AG20443 (cell line): ENCODE measurements at regions not wholly inside any gene's neighbourhood (a gene's known extent, or its start where the extent isn't known, plus 50 kb on each side); places are given as distances from the start of the nearest gene placed in this dataset.

ENCODE experiments used
- DNase-seq: peaks from one replicate; pipeline ENCODE4 v3.0.0; 2012; ENCODE audit warnings: low spot score, mixed read lengths

GRCh38 chr7:3195160-3195559, 105.9 kb upstream of the SDK1 start:
- DNase-seq, result no peak

DNA sequence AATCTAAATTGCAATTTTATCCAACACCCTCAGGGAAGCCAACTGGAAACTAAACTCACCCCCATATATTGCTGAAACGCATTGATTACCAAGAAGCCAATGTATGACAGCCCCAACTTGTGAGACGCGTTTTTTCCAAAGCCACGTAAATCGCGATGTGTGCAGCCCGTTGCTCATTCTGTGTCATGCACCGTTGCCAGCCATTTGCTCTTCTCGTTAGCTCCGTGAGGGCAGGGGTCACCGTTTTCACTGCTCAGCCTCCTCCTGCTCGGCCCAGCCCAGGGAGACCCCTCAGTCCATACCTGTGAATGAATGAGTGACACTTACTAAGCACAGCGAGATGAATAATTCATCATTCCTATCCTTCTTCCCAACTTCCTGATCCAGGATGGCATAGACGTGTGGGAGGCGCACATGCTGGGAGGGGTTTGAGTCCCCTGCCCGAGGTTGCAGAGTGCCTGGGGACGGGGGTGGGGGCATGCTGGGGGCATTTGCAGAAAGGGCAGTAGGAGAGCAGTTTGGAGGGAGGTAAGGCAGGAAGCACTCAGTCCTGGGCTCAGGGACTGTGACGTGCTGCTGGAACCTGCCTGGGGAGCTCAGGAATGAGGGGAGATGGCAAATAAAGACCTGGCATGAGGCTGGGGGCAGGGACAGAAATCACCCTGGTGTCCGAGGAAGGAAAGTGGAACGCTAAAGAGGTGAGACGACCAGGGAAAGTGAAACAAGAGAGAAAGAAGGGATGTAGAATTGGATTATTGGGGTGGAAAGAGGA, 104.2 kb upstream of the SDK1 start:
- no peak for DNase-seq

- DNase-seq, result no peak
These were observed 103.4 kb upstream of the SDK1 start for GRCh38 chr7:3197567-3198213.

- DNase-seq, result no peak
These were observed 102.7 kb upstream of the SDK1 start for GRCh38 chr7:3198316-3198715.

DNA sequence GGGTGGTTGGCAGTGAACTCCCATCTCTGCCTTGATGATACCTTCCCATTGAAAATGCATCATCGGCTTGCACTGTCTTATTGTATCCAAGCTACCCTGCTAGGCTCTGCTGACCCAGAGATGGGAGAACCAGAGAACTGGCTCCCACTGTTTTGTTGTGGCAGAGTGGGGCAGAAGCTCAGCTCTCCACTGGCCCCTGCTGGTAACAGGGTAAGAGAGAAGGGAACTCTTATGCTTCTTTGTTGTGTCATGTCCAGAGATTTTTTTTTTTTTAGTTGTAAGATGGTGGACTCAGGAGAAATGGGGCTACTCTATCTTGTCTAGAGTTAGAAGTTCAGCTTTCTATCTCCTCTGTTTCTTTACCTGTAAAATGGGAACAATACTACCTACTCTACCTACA, 100.5 kb upstream of the SDK1 start:
- DNase-seq, result no peak

DNA sequence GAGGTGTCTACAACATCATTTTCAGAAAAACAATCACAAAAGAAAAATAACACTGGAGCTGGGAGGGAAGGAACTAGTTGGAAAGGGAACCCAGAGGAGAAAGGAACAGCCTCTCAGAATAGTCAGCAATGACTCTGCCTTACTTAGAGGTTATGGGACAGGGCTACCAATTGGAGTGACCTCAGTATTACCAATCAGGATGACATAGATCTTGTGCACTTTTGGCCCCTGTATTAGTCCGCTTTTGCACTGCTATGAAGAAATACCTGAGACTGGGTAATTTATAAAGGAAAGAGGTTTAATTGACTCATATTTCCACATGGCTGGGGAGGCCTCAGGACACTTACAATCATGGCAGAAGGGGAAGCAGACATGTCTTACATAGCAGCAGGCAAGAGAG, 99.7 kb upstream of the SDK1 start:
- no peak for DNase-seq

DNA sequence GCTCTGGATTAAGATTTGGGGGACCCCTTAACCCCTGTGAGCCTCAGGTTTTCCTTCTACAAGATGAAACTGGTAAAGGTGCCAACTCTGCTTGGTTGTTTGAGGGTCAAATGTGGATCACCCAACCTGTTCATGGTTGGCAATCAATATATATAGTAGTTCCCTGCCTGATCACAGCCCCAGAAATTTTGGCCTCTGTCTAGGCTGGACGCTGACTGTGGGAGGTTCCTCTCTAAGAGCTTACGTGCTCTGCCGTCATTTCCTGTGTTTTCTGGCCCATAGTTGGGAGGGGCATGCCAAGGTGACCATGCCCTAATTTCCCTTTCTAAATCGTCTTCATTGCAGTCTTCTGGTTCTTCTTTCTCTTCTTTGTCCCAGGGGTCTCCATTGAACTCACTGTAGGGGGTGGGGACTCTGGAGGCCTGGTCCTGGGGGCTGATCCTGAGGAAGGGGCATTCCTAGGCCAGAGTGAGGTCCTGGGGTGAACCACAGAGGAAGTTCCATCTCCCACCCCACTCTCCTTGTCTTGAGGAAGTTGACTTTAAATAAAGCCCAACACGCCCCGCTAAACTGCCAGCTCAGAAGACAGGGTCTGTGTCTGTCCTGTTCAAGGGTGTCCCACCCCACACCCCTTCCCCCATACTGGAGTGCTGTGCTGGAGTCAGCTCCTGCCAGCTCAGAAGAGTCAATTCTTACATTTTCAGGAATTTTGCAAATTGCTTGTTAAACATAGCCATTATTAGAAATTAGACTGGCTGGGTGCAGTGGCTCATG, 98.9 kb upstream of the SDK1 start:
- no peak for DNase-seq

GRCh38 chr7:3204526-3204925, 96.5 kb upstream of the SDK1 start:
- no peak for DNase-seq

- no peak for DNase-seq
These were observed 95.0 kb upstream of the SDK1 start for GRCh38 chr7:3206101-3206500.

DNA sequence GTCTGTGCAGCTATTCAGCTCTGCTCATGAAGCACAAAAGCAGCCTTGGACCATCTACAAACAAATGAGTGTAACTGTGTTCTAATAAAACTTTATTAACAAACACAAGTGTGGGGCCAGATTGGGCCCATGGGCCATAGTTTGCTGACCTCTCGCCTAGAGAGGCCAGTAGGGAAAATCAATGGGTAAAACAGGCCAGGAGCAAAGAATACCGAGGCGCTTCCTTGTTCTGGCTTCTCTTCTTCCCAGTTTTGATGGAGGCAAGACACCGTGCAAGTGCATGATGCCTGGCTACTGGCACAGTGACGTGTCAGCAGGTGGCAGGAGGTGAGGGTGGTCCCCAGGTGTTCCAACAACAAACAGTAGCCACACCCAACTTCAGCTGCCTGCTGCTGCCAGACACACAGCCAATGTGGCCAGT, 94.3 kb upstream of the SDK1 start:
- DNase-seq, result no peak

- DNase-seq, result no peak
These were observed 93.6 kb upstream of the SDK1 start for GRCh38 chr7:3207387-3207902.

- no peak for DNase-seq
These were observed 90.5 kb upstream of the SDK1 start for GRCh38 chr7:3210531-3210930.

GRCh38 chr7:3214090-3214413, 87.0 kb upstream of the SDK1 start:
- DNase-seq, result no peak

GRCh38 chr7:3215624-3216585, 85.1 kb upstream of the SDK1 start:
- no peak for DNase-seq

DNA sequence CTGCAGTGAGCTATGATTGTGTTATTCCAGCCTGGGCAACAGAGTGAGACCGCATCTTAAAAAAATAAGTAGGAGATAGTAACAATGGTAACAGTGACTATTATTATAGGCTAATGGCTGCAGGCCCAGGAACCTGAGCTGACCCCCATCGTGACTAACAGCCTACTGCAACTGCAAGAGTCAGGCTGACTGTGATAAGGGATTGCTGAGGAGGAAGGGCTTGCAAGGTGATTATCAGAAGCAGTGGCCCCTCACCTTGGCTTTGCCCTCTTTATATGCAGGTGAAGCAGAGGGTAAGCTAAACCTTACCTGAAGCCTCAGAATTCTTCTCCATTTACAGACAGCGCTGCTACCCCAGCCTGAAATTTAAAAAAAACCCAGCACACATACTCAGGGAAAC, 83.9 kb upstream of the SDK1 start:
- DNase-seq, result no peak

DNA sequence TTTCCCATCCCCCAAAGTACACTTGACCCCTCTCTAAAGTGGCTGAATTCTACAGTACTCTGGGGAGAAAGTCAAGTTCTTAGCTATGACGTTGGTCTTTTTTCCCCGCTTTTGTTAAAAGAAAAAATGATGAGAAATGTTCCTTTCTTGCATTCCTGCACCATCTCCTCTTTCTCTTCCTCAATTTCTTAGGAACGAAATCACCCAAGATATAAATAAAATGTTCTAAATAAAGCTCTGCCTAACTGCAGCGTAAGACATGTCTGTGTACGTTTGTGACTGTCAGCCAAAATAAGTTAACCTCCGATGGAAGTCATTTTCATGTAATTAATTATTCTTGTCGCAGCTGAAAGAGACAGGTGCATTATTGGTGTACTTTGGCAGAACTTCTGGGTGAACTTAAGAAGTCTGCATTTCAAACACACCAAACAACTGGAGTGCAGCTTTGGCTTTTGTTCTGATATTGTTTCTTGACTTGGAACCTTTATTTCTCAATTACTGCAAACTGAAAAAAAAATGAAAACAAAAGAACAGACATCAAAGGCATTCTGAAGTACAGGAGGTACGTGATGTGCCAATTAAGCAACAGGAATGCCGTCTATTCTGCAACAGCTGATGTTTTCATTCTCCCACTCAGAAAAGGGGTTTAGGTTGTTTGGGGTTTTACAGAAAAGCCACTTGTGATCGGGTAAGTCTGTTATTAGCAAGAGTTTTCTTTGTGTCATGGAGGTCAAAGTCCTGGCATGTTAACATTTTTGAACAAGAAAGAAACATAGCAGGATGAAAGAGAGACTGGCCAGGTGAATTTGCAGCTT, 82.4 kb upstream of the SDK1 start:
- DNase-seq, result no peak

- no peak for DNase-seq
These were observed 71.1 kb upstream of the SDK1 start for GRCh38 chr7:3229904-3230470.

DNA sequence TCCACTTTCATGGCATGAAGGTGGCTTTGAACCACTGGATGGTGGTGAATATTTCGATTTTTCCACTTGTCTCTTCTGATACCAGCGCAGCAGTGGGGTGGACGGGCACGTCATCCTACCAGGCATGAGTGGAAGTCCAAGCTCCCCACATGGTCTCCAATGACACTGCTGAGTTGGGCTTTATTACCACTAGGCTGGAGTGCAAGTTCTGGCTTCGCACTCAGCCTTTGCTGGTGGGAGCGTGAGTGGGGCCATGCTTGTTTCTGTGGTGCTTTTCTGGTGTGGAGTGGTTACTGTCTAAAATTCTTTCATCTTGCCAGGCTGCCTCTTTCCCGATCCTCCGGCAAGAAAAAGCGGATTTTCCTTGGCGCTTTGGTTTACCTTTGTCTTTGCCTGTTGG, 70.1 kb upstream of the SDK1 start:
- DNase-seq, result no peak

GRCh38 chr7:3232228-3232627, 68.8 kb upstream of the SDK1 start:
- DNase-seq, result no peak

DNA sequence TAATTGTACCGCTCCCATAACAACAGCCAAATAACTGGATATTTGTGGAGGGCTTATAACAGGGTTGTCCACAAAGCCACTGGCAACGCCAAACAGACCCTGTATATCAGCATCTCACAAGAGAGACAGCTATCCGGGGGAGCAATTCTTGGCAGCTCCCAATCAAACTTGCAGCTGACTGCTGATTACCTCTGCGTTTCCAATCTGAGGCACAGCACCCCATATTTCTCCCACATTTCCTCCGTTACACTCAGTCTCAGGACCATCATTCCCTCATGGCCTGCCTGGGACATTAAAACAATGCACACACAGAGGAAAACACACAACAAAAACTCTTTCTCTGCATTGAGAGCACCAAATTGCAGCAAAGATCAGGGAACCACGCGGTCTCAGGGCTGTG, 67.8 kb upstream of the SDK1 start:
- DNase-seq, result no peak

DNA sequence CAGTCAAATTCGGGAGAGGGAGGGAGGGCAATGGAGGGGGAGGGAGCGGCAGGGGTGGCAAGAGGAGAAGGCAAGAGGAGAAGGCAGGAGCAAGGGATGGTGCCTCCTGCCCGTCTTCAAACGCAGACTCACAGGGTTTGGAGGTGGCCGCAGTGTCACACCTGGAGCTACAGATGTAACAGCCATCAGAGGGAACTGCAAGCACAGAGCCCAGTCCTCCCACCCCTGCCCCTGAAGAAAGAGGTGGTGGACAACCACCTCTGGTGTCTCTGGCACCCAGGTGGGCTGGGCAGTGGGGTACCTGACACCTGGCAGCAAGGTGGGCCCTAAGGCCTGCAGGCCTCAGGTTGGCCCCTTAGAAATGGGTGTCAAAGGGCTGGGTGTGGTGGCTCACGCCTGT, 67.0 kb upstream of the SDK1 start:
- no peak for DNase-seq
